ENCODE measurements at regions not wholly inside any gene's neighbourhood (a gene's known extent, or its start where the extent isn't known, plus 50 kb on each side); places are given as distances from the start of the nearest gene placed in this dataset.
"Not testable (repeated sequence)": the region's sequence is repeated elsewhere in the genome, so short reads cannot be mapped to it uniquely, and the experiment has no call there.

- Histone ChIP-seq H3K9me3 (replicated peaks) (no peaks in the 10 kb centered on the region), H3K4me3 (no peak overlapping the region), H3K4me1 (replicated peaks) (no peaks in the 10 kb centered on the region), H3K27ac (no peak overlapping the region), H3K27me3 (replicated peaks) (no peaks in the 10 kb centered on the region), H3K36me3 (no peaks in the 10 kb centered on the region)
- DNase-seq (ENCODE audit: low read depth in 1 of 2, low spot score in 2 of 2): no peak
Observed at GRCh38 chr10:108608860-108609259, 1314.5 kb downstream of the XPNPEP1 start.

GRCh38 chr10:108601851-108602250, 1321.5 kb downstream of the XPNPEP1 start:
- no peak for DNase-seq (ENCODE audit: low read depth in 1 of 2, low spot score in 2 of 2)
- no peaks in the 10 kb centered on the region for H3K9me3 ChIP-seq (replicated peaks)
- no peaks in the 10 kb centered on the region for H3K4me1 ChIP-seq (replicated peaks)
- no peaks in the 10 kb centered on the region for H3K27me3 ChIP-seq (replicated peaks)
- H3K27ac ChIP-seq: no peak overlapping the region
- H3K4me3 ChIP-seq: no peak overlapping the region
- no peaks in the 10 kb centered on the region for H3K36me3 ChIP-seq

GRCh38 chr10:108600511-108600910, 1322.8 kb downstream of the XPNPEP1 start:
- H3K4me1 ChIP-seq (replicated peaks); H3K36me3 ChIP-seq; H3K27ac ChIP-seq; H3K4me3 ChIP-seq; H3K9me3 ChIP-seq (replicated peaks); H3K27me3 ChIP-seq (replicated peaks); DNase-seq (ENCODE audit: low read depth in 1 of 2, low spot score in 2 of 2): not testable (repeated sequence)

- H3K4me1 ChIP-seq (replicated peaks); DNase-seq (ENCODE audit: low read depth in 1 of 2, low spot score in 2 of 2): not testable (repeated sequence)
Observed at GRCh38 chr10:108599317-108599716, 1324.0 kb downstream of the XPNPEP1 start.

GRCh38 chr10:108598831-108599230, 1324.5 kb downstream of the XPNPEP1 start:
- Histone ChIP-seq H3K4me3 (no peak overlapping the region), H3K9me3 (replicated peaks) (no peaks in the 10 kb centered on the region), H3K4me1 (replicated peaks) (no peaks in the 10 kb centered on the region), H3K27me3 (replicated peaks) (no peaks in the 10 kb centered on the region), H3K27ac (no peak overlapping the region), H3K36me3 (no peaks in the 10 kb centered on the region)
- DNase-seq (ENCODE audit: low read depth in 1 of 2, low spot score in 2 of 2): no peak

More at GRCh38 chr10:108599317-108599716, 1324.0 kb downstream of the XPNPEP1 start:
- not testable (repeated sequence) for H3K36me3 ChIP-seq; H3K9me3 ChIP-seq (replicated peaks); H3K27me3 ChIP-seq (replicated peaks); H3K4me3 ChIP-seq; H3K27ac ChIP-seq

- Histone ChIP-seq H3K4me1 (replicated peaks) (no peaks in the 10 kb centered on the region), H3K4me3 (no peak overlapping the region), H3K27ac (no peak overlapping the region), H3K9me3 (replicated peaks) (no peaks in the 10 kb centered on the region), H3K27me3 (replicated peaks) (no peaks in the 10 kb centered on the region), H3K36me3 (no peaks in the 10 kb centered on the region)
- no peak for DNase-seq (ENCODE audit: low read depth in 1 of 2, low spot score in 2 of 2)
Observed at GRCh38 chr10:108598320-108598695, 1325.0 kb downstream of the XPNPEP1 start.

- Histone ChIP-seq H3K27me3 (replicated peaks) (no peaks in the 10 kb centered on the region), H3K4me3 (no peak overlapping the region), H3K9me3 (replicated peaks) (no peaks in the 10 kb centered on the region), H3K4me1 (replicated peaks) (no peaks in the 10 kb centered on the region), H3K36me3 (no peaks in the 10 kb centered on the region), H3K27ac (no peak overlapping the region)
- DNase-seq (ENCODE audit: low read depth in 1 of 2, low spot score in 2 of 2): no peak
Observed at GRCh38 chr10:108597657-108598319, 1325.5 kb downstream of the XPNPEP1 start.

- H3K27me3 ChIP-seq (replicated peaks): no peaks in the 10 kb centered on the region
- no peak overlapping the region for H3K27ac ChIP-seq
- H3K4me3 ChIP-seq: no peak overlapping the region
- no peaks in the 10 kb centered on the region for H3K36me3 ChIP-seq
- no peaks in the 10 kb centered on the region for H3K4me1 ChIP-seq (replicated peaks)
- no peak for DNase-seq (ENCODE audit: low read depth in 1 of 2, low spot score in 2 of 2)
- H3K9me3 ChIP-seq (replicated peaks): no peaks in the 10 kb centered on the region
Observed at GRCh38 chr10:108597031-108597430, 1326.3 kb downstream of the XPNPEP1 start.

- Histone ChIP-seq H3K9me3 (replicated peaks) (no peaks in the 10 kb centered on the region), H3K27ac (no peak overlapping the region), H3K4me1 (replicated peaks) (no peaks in the 10 kb centered on the region), H3K27me3 (replicated peaks) (no peaks in the 10 kb centered on the region), H3K4me3 (no peak overlapping the region), H3K36me3 (no peaks in the 10 kb centered on the region)
- no peak for DNase-seq (ENCODE audit: low read depth in 1 of 2, low spot score in 2 of 2)
Observed at GRCh38 chr10:108592956-108593355, 1330.4 kb downstream of the XPNPEP1 start.

- no peaks in the 10 kb centered on the region for H3K9me3 ChIP-seq (replicated peaks)
Observed at GRCh38 chr10:108591417-108591816, 1331.9 kb downstream of the XPNPEP1 start.

GRCh38 chr10:108586424-108586823, 1336.9 kb downstream of the XPNPEP1 start:
- no peak for DNase-seq (ENCODE audit: low read depth in 1 of 2, low spot score in 2 of 2)
- Histone ChIP-seq H3K9me3 (replicated peaks) (no peaks in the 10 kb centered on the region), H3K27me3 (replicated peaks) (no peaks in the 10 kb centered on the region), H3K36me3 (no peaks in the 10 kb centered on the region), H3K4me1 (replicated peaks) (no peaks in the 10 kb centered on the region), H3K27ac (no peak overlapping the region), H3K4me3 (no peak overlapping the region)

More at GRCh38 chr10:108591417-108591816, 1331.9 kb downstream of the XPNPEP1 start:
- H3K4me3 ChIP-seq: no peak overlapping the region
- no peak for DNase-seq (ENCODE audit: low read depth in 1 of 2, low spot score in 2 of 2)
- H3K4me1 ChIP-seq (replicated peaks): no peaks in the 10 kb centered on the region
- no peaks in the 10 kb centered on the region for H3K36me3 ChIP-seq
- H3K27ac ChIP-seq: no peak overlapping the region
- H3K27me3 ChIP-seq (replicated peaks): no peaks in the 10 kb centered on the region

- Histone ChIP-seq H3K4me1 (replicated peaks) (no peaks in the 10 kb centered on the region), H3K27me3 (replicated peaks) (no peaks in the 10 kb centered on the region), H3K36me3 (no peaks in the 10 kb centered on the region), H3K27ac (no peak overlapping the region), H3K4me3 (no peak overlapping the region), H3K9me3 (replicated peaks) (no peaks in the 10 kb centered on the region)
- no peak for DNase-seq (ENCODE audit: low read depth in 1 of 2, low spot score in 2 of 2)
Observed at GRCh38 chr10:108583877-108584276, 1339.4 kb downstream of the XPNPEP1 start.

GRCh38 chr10:108582888-108583287, 1340.4 kb downstream of the XPNPEP1 start:
- Histone ChIP-seq H3K27ac (no peak overlapping the region), H3K36me3 (no peaks in the 10 kb centered on the region), H3K9me3 (replicated peaks) (no peaks in the 10 kb centered on the region), H3K27me3 (replicated peaks) (no peaks in the 10 kb centered on the region), H3K4me3 (no peak overlapping the region), H3K4me1 (replicated peaks) (no peaks in the 10 kb centered on the region)
- DNase-seq (ENCODE audit: low read depth in 1 of 2, low spot score in 2 of 2): no peak

GRCh38 chr10:108582387-108582786, 1340.9 kb downstream of the XPNPEP1 start:
- no peaks in the 10 kb centered on the region for H3K9me3 ChIP-seq (replicated peaks)
- H3K36me3 ChIP-seq: no peaks in the 10 kb centered on the region
- no peaks in the 10 kb centered on the region for H3K27me3 ChIP-seq (replicated peaks)
- H3K4me3 ChIP-seq: no peak overlapping the region
- H3K27ac ChIP-seq: no peak overlapping the region
- no peaks in the 10 kb centered on the region for H3K4me1 ChIP-seq (replicated peaks)
- DNase-seq (ENCODE audit: low read depth in 1 of 2, low spot score in 2 of 2): no peak

- Histone ChIP-seq H3K4me3 (no peak overlapping the region), H3K36me3 (no peaks in the 10 kb centered on the region), H3K27ac (no peak overlapping the region), H3K27me3 (replicated peaks) (no peaks in the 10 kb centered on the region), H3K4me1 (replicated peaks) (no peaks in the 10 kb centered on the region), H3K9me3 (replicated peaks) (no peaks in the 10 kb centered on the region)
- DNase-seq (ENCODE audit: low read depth in 1 of 2, low spot score in 2 of 2): no peak
Observed at GRCh38 chr10:108578258-108578657, 1345.1 kb downstream of the XPNPEP1 start.

All from SJSA1 (cell line).